ENCODE measurements at regions not wholly inside any gene's neighbourhood (a gene's known extent, or its start where the extent isn't known, plus 50 kb on each side); places are given as distances from the start of the nearest gene placed in this dataset.
"Not testable (repeated sequence)": the region's sequence is repeated elsewhere in the genome, so short reads cannot be mapped to it uniquely, and the experiment has no call there.

DNA sequence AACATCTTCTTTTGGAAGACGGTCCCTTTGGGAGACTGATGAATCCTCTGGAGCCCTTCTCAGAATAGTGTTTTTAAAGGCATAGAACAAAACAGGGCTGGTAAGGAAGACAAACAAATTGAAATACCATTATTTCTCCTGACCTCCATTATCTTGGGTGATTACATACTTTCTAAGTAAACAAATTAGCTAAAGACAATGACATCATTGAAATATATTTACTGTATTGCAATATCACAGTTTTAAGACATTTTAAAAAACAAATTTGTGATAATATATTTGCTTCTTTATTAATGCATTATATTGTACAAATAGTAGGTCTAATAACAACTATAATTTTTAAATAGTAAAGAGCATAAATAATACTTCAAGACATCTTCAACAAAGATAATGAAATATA lies 152.2 kb upstream of the CDK1 start:
- intact Hi-C loops (cut with DNase I): no loop called here
- DNase-seq: no peak

GRCh38 chr10:60623627-60624026 lies 154.7 kb upstream of the CDK1 start:
- DNase-seq: no peak

GRCh38 chr10:60621018-60621417 lies 157.3 kb upstream of the CDK1 start:
- intact Hi-C loops (cut with DNase I): no loop called here
- no peak for DNase-seq

More at GRCh38 chr10:60623627-60624026, 154.7 kb upstream of the CDK1 start:
- intact Hi-C loops (cut with DNase I): no loop called here

- intact Hi-C loops (cut with DNase I): loop anchor here (10.0 kb wide), 1 partner anchor 174 kb away; no protein-coding TSS in a partner anchor
- DNase-seq: peak in 1 of 10 donors; percentile 22
Measured at GRCh38 chr10:60618861-60619260, 159.4 kb upstream of the CDK1 start.

DNA sequence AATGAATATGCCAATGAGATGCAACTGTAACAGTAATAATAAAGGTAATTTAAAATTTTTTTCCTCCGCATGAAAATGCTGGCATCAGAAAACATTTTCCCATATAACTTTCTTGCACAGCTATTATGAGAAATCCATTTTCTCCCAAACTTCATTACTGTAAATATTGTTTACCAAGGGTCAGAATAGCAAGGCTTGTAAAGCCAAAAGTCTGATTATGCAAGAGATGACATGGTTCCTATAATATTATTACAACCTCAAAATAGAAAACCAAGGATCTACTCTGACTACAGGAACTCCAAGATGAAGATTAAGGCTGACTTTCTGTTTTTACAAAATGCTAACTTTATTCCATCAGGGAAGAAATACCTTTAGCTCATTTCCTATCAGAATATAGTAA lies 162.7 kb upstream of the CDK1 start:
- intact Hi-C loops (cut with DNase I): loop anchor here (10.0 kb wide), 1 partner anchor 171 kb away; no protein-coding TSS in a partner anchor
- no peak for DNase-seq

DNA sequence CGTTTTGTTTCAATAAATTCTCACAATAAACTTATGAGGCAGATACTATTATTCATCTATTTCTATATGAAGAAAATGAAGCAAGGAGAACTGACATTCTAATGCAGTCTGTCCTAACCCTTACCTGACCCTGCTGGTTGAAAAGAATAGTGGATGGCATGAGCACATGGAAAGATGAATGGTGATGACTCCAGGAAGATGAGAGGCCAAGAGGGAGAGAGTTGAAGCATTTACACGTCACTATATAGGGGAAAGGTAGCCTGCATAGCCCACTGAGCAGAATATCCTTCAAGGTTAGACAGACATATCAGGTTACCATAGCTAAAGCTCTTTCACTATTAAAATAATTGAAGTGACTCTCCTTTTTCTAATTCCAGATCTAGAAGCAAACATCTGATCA lies 163.9 kb upstream of the CDK1 start:
- intact Hi-C loops (cut with DNase I): loop anchor here (10.0 kb wide), 1 partner anchor 170 kb away; no protein-coding TSS in a partner anchor
- no peak for DNase-seq

DNA sequence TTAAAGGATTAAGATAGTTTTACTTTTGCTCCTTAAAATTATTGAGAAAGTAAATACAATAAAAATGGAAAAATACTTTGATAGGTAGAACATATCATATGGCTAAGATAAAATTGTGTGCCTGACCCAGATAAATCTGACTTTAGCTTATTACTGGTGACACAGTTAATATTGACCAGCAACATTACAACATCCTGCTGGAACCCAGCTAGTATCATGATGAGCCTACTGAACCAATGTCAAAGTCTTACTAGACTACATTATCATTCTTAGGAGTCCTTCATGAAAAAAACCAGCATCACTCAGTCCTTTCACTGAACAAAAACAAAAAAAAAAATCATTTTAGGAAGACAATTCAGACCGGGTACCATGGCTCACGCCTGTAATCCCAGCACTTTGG lies 164.8 kb upstream of the CDK1 start:
- DNase-seq: no peak
- intact Hi-C loops (cut with DNase I): loop anchor here (10.0 kb wide), 1 partner anchor 169 kb away; no protein-coding TSS in a partner anchor

DNA sequence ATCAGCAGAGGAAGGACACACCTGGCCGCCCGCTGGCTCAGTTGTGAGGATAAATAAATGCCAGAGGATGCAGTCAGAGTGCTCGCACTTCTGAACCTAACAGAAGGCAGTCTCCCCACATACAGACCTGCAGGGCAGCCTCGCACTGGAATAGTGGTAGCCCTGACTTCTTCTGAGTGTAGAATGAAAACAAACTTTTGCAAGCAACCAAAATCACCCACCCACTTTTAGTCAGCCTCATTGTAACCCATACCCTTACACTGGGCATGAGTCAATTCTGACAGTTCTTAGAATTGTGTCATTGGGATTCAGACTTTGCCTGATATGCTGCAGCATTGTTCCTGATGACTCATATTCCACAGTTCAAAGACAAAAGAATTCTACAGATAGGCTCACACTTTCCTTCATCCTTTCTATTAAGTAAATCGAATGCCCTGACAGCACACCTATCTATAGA lies 167.0 kb upstream of the CDK1 start:
- peak in 2 of 10 donors; percentile 53 to 54 for DNase-seq
- intact Hi-C loops (cut with DNase I): loop anchor here (10.0 kb wide), 1 partner anchor 167 kb away; no protein-coding TSS in a partner anchor

DNA sequence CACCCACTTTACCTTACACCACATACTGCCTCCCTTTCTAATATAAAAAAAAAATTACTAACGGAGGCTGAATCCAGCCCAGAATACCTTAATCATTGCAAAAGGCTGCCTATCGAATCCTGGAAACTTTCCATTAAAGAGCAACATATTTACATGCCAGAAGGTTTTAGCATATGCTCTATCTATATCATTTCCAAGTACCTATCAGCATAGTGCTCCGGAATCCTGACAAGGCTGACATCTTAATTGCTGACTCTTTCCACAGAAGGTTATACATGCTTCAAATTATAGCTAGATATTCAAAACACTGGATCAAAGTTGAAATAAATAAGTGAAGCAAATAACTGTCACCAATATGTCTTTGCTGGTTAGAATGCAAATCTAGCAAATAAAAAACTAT lies 170.9 kb upstream of the CDK1 start:
- DNase-seq: no peak
- intact Hi-C loops (cut with DNase I): no loop called here

DNA sequence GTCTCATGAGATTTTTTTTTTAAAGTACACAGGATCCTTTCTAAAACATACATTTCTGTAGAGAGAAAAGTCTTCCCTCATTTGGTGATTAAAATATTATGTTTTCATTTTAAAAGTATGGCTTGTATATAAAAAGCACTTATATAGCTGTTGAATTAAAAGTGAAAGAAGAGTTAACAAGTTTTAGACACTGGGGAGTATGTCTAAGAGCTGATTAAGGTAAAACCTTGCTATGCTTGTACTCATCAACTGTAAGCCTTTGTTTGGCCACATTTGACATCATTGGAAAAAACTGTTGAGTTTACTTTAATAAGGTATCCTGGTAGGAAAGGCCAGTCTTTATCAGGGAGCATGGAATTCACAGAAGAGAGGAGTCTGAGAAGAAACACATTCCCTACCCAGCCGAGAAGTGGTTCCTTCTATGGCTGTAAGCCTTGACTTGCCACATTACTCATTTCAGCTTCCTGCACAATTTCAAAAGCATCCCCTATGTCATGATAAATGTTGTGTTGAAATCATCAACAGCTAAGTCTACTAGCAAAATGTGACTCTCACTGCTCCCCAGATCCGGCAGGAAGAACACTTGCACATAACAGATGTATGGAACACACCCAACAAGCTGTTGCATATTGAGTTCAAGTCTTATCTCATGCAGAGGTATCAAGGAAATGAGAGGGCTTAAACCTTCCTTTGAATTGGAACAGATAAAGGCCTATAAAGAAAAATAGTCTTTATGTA lies 171.8 kb upstream of the CDK1 start:
- no peak for DNase-seq
- intact Hi-C loops (cut with DNase I): no loop called here

DNA sequence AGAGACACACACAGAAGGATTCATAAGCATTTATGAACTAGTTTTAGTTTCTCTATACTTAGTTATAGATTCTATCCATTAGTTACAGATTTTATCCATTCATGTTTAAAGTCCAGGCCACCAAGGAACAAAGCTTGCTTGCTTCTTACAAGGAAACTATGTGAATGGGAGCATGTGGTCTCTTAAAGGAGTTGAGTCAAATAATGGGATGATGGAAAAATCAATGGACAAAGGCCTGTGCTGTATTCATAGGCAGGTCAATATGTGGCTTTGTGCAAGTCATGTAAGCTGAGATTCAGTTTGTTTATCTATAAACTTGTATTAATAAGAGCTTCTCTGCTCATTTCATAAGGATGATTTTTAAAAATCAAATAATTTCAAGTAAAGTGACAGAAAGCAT lies 172.8 kb upstream of the CDK1 start:
- no peak for DNase-seq
- intact Hi-C loops (cut with DNase I): no loop called here

DNA sequence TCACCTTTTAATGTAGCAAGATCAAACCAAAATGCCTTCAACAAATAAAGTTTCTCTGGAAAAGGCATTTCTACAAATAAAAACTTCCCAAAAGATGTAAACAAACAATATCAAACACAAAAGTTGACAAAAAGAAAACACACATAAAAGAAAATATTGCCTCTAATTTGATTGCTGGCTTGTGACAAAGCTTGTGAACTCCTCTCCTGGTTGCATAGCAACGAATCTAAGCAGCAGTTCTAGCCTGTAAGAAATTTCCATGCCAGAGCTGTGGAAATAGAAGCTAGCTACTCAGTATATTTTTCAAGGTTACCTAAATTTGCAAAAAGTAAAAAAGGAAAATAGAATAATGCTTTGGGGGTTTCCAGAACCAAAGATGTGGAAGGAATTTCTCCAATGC lies 173.9 kb upstream of the CDK1 start:
- intact Hi-C loops (cut with DNase I): no loop called here
- no peak for DNase-seq

DNA sequence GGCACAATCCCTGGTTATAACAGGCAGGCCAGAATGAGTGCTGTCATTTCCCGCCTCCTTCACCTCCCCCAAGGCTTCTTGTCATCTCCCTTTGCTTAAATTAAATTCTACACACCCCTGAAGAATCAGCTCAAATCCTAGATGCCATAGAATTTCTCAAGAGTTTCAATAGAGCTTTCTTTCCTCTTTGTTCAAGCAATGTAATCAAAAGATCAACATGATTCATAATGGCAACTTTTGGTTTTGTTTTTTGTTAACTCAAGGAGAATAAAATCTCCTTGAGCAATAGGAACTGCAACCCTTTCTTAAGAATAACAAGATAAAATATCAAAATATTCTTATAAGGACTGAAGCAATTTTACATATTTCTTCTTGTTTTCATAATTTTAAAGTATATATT lies 180.8 kb upstream of the CDK1 start:
- intact Hi-C loops (cut with DNase I): no loop called here
- no peak for DNase-seq

- DNase-seq: no peak
- intact Hi-C loops (cut with DNase I): no loop called here
Measured at GRCh38 chr10:60595852-60596251, 182.4 kb upstream of the CDK1 start.

GRCh38 chr10:60594476-60595051 lies 183.7 kb upstream of the CDK1 start:
- intact Hi-C loops (cut with DNase I): no loop called here
- DNase-seq: no peak

GRCh38 chr10:60591119-60591518 lies 187.2 kb upstream of the CDK1 start:
- no peak for DNase-seq
- intact Hi-C loops (cut with DNase I): no loop called here

DNA sequence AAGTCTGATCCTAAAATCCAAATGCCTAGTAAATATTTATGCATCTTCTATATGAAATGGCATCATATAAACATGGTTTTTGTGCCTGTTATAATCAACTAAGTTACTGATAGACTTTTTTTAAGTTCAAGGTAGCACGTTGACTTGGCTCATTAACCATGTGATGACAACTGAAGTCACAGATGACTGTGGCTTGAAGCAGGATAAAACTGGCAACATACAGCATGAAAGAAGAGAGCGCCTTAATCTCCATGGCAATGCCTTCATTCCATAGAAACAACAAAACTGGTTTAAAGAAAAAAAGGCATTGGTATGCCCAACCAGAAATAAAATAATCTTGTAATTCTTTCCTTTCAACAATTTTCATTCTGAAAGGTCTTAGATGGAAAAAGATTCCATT lies 188.9 kb upstream of the CDK1 start:
- DNase-seq: no peak

DNA sequence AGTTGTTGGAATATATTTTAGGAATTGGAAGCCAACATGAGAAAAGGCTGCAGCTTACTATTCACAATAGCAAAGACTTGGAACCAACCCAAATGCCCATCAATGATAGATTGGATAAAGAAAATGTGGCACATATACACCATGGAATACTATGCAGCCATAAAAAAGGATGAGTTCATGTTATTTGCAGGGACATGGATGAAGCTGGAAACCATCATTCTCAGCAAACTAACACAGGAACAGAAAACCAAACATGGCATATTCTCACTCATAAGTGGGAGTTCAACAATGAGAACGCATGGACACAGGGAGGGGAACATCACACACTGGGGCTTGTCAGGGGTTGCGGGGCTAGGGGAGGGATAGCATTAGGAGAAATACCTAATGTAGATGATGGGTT lies 192.1 kb upstream of the ANK3 start:
- intact Hi-C loops (cut with DNase I); DNase-seq: not testable (repeated sequence)

More for the DNA sequence above, 188.9 kb upstream of the CDK1 start:
- intact Hi-C loops (cut with DNase I): no loop called here

GRCh38 chr10:60578217-60578616 lies 188.5 kb upstream of the ANK3 start:
- DNase-seq: no peak
- intact Hi-C loops (cut with DNase I): loop anchor here (10.0 kb wide), 1 partner anchor 93 kb away; no protein-coding TSS in a partner anchor

- DNase-seq: no peak
- intact Hi-C loops (cut with DNase I): loop anchor here (10.0 kb wide), 1 partner anchor 92 kb away; no protein-coding TSS in a partner anchor
Measured at GRCh38 chr10:60576130-60577069, 186.7 kb upstream of the ANK3 start.

GRCh38 chr10:60575105-60575504 lies 185.4 kb upstream of the ANK3 start:
- intact Hi-C loops (cut with DNase I): loop anchor here (10.0 kb wide), 1 partner anchor 90 kb away; no protein-coding TSS in a partner anchor
- no peak for DNase-seq

Data from posterior cingulate gyrus (tissue), 11 donors.